OCI-LY7 (cell line): ENCODE measurements at regions not wholly inside any gene's neighbourhood (a gene's known extent, or its start where the extent isn't known, plus 50 kb on each side); places are given as distances from the start of the nearest gene placed in this dataset.

ENCODE experiments used
- BruUV-seq: library from RNA; stranded (reverse); fragments of 400-500 nt; replicated peaks from 2 replicates; lab custom pipeline; 2021; lab: Mats Ljungman, UMichigan
- CTCF ChIA-PET: fragments of 300-600 bp; sonication (Branson Sonifier 250); formaldehyde crosslinking; loops from one replicate; lab custom pipeline; 2022; ENCODE audit warnings: antibody characterized with exemption; ENCODE audit not compliant: unreplicated experiment; lab: Charles Lee
- POLR2A ChIA-PET: fragments of 300-600 bp; sonication (Branson Sonifier 250); formaldehyde crosslinking; loops from one replicate; lab custom pipeline; 2022; ENCODE audit warnings: antibody characterized with exemption; lab: Charles Lee
- DNase-seq: peaks from one replicate; pipeline ENCODE4 v3.0.0-alpha.2; 2015; ENCODE audit warnings: low spot score
- H2AFZ ChIP-seq: fragments of 200-600 bp; sonication (generic), shearing (Covaris generic); 2 replicates; pipeline ENCODE4 v1.6.1; 2014; ENCODE audit warnings: mild to moderate bottlenecking, antibody characterized with exemption, low read length, moderate library complexity
- H3K27ac ChIP-seq: fragments of 200-600 bp; sonication (generic); 2 replicates; pipeline ENCODE4 v1.5.1; 2014; ENCODE audit warnings: mixed run types, low read depth, mild to moderate bottlenecking, moderate library complexity, low read length, inconsistent platforms; ENCODE audit not compliant: poor library complexity, severe bottlenecking
- H3K36me3 ChIP-seq: fragments of 200-600 bp; sonication (generic); 2 replicates; pipeline ENCODE4 v1.6.1; 2014; ENCODE audit warnings: mild to moderate bottlenecking, antibody characterized with exemption, low read length, moderate library complexity, mixed read lengths; ENCODE audit not compliant: insufficient read depth
- H3K4me1 ChIP-seq: fragments of 200-600 bp; sonication (generic); 2 replicates; pipeline ENCODE4 v1.5.1; 2014; ENCODE audit warnings: mild to moderate bottlenecking, low read length; ENCODE audit not compliant: insufficient read depth, poor library complexity, severe bottlenecking
- H3K4me2 ChIP-seq: fragments of 200-600 bp; sonication (generic); 2 replicates; pipeline ENCODE4 v1.6.1; 2014; ENCODE audit warnings: mild to moderate bottlenecking, low read length
- H3K4me3 ChIP-seq: fragments of 200-600 bp; sonication (generic); 2 replicates; pipeline ENCODE4 v1.5.1; 2014; ENCODE audit warnings: mild to moderate bottlenecking, low read depth, low read length; ENCODE audit not compliant: poor library complexity, severe bottlenecking
- H3K79me2 ChIP-seq: fragments of 200-600 bp; sonication (generic); 2 replicates; pipeline ENCODE4 v1.6.1; 2016; ENCODE audit warnings: low read depth, mild to moderate bottlenecking, low read length, moderate library complexity, mixed read lengths; ENCODE audit not compliant: insufficient read depth
- H3K9me2 ChIP-seq: fragments of 200-600 bp; sonication (generic); 2 replicates; pipeline ENCODE4 v1.6.1; 2016; ENCODE audit warnings: mild to moderate bottlenecking, low read length, mixed read lengths; ENCODE audit not compliant: insufficient read depth
- H3K9me3 ChIP-seq: fragments of 200-600 bp; sonication (generic); 2 replicates; pipeline ENCODE4 v1.6.1; 2014; ENCODE audit warnings: mild to moderate bottlenecking, mixed run types, low read length, mixed read lengths
- H4K20me1 ChIP-seq: fragments of 200-600 bp; sonication (generic); 2 replicates; pipeline ENCODE4 v1.6.1; 2014; ENCODE audit warnings: mild to moderate bottlenecking, antibody characterized with exemption, low read length, moderate library complexity, mixed read lengths; ENCODE audit not compliant: insufficient read depth
- CTCF ChIP-seq: fragments of 200-600 bp; sonication (generic); conservative IDR thresholded peaks from 2 replicates; pipeline ENCODE4 v1.5.1; 2014; ENCODE audit warnings: mild to moderate bottlenecking, antibody characterized with exemption, low read length, moderate library complexity, mixed read lengths
- EZH2phosphoT487 ChIP-seq: fragments of 200-600 bp; sonication (generic); IDR thresholded peaks from 2 replicates; pipeline ENCODE4 v1.6.1; 2018; ENCODE audit warnings: low read depth, borderline replicate concordance, mild to moderate bottlenecking, mixed run types, antibody characterized with exemption, low read length, moderate library complexity, mixed read lengths
- intact Hi-C: fragments of 100-400 bp; cut with micrococcal nuclease; formaldehyde crosslinking; loops from one replicate; pipeline ENCODE4 v1.10.0; 2022; ENCODE audit not compliant: unreplicated experiment

GRCh38 chr4:54517781-54518444 lies 139.8 kb upstream of the KIT start:
- no TSS peak for BruUV-seq
- ChIA-PET POLR2A (no interaction called here), CTCF (no interaction called here)
- Histone ChIP-seq H3K27ac (no peak overlapping the region), H3K36me3 (no peaks in the 10 kb centered on the region), H4K20me1 (no peaks in the 10 kb centered on the region), H2AFZ (no peak overlapping the region), H3K4me2 (no peak overlapping the region), H3K4me3 (no peak overlapping the region), H3K9me3 (no peaks in the 10 kb centered on the region), H3K4me1 (no peaks in the 10 kb centered on the region), H3K9me2 (no peaks in the 10 kb centered on the region), H3K79me2 (no peaks in the 10 kb centered on the region)
- intact Hi-C loops, result no loop called here
- DNase-seq, result no peak
- TF ChIP-seq EZH2phosphoT487 (no peak), CTCF (no peak)

GRCh38 chr4:54525602-54526001 lies 132.2 kb upstream of the KIT start:
- no peak overlapping the region for H3K27ac ChIP-seq
- H3K9me2 ChIP-seq, result no peaks in the 10 kb centered on the region; the same call in 1 of the 2 replicates
- H3K4me2 ChIP-seq, result no peak overlapping the region
- no peaks in the 10 kb centered on the region for H3K79me2 ChIP-seq
- H3K4me1 ChIP-seq, result no peaks in the 10 kb centered on the region
- intact Hi-C loops, result no loop called here
- no peak overlapping the region for H3K4me3 ChIP-seq
- ChIA-PET CTCF (no interaction called here), POLR2A (no interaction called here)
- H3K36me3 ChIP-seq, result no peaks in the 10 kb centered on the region
- no peak for TF ChIP-seq EZH2phosphoT487
- TF ChIP-seq CTCF, result no peak
- no peak for DNase-seq
- H3K9me3 ChIP-seq, result no peaks in the 10 kb centered on the region
- BruUV-seq, result no TSS peak
- no peaks in the 10 kb centered on the region for H4K20me1 ChIP-seq
- H2AFZ ChIP-seq, result no peak overlapping the region

- BruUV-seq, result no TSS peak
- no peak overlapping the region for H3K4me2 ChIP-seq
- H3K36me3 ChIP-seq, result no peaks in the 10 kb centered on the region
- H3K4me1 ChIP-seq, result no peaks in the 10 kb centered on the region
- H4K20me1 ChIP-seq, result no peaks in the 10 kb centered on the region
- H3K9me2 ChIP-seq, result no peaks in the 10 kb centered on the region; the same call in 1 of the 2 replicates
- ChIA-PET POLR2A (no interaction called here), CTCF (no interaction called here)
- H3K4me3 ChIP-seq, result no peak overlapping the region
- intact Hi-C loops, result no loop called here
- no peaks in the 10 kb centered on the region for H3K9me3 ChIP-seq
- H3K27ac ChIP-seq, result no peak overlapping the region
- H3K79me2 ChIP-seq, result no peaks in the 10 kb centered on the region
- no peak overlapping the region for H2AFZ ChIP-seq
- DNase-seq, result no peak
- TF ChIP-seq EZH2phosphoT487 (no peak), CTCF (no peak)
These were observed 131.2 kb upstream of the KIT start for GRCh38 chr4:54526560-54526959.
